NB4 (cell line): ENCODE measurements at regions not wholly inside any gene's neighbourhood (a gene's known extent, or its start where the extent isn't known, plus 50 kb on each side); places are given as distances from the start of the nearest gene placed in this dataset.

Experiments used
- DNase-seq: peaks from one replicate; pipeline ENCODE4 v3.0.0; 2010; ENCODE audit warnings: low read depth
- H3K4me3 ChIP-seq: one replicate; pipeline ENCODE4 v1.5.1; 2011; ENCODE audit warnings: mild to moderate bottlenecking, low read depth, low read length, moderate library complexity
- MYC ChIP-seq: IDR thresholded peaks from 2 replicates; pipeline ENCODE4 v1.6.1; 2011; ENCODE audit warnings: low read depth, low read length
- POLR2A ChIP-seq: IDR thresholded peaks from 2 replicates; pipeline ENCODE4 v1.6.1; 2011; ENCODE audit warnings: mild to moderate bottlenecking; ENCODE audit not compliant: insufficient read length; ENCODE audit errors: extremely low read depth
- TF ChIP-seq, protein P1 (sequence below): IDR thresholded peaks from 2 replicates; pipeline ENCODE4 v1.6.1; 2011; ENCODE audit warnings: low read depth, low read length
- TF ChIP-seq, protein P2 (sequence below): IDR thresholded peaks from one replicate; pipeline ENCODE4 v1.5.1; 2012; ENCODE audit warnings: low read depth, low read length

DNA sequence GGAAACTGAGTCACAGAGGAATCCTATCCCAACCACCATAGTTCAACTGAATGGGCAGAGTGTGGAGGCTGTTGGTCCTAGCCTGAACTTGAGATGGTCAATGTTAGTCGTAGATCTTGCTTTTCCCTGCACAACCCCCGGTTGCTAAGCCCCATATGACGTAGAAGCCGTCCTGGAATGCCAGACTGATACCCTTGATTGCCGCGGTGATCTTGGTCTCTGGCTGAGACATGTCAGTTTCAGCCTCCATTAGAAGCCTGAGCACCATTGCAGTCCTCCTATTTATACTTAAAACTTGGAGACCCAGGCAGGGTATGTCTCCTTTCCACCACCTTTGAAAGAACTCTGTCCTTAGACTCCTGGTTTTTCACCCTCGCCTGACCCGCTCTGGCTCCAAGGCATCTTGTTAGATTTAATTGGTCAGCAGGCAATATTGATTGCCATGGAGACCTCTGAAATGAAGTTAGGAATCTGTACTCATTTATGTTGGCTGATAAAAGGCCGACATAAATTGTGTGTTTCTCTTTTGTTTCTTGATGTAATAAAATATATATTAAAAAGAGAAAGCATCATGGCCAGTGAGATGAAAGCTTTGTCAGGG is 53.4 kb downstream of the RPLP1 start:
- TF ChIP-seq MYC (no peak), POLR2A (no peak)
- TF ChIP-seq, protein P1, sequence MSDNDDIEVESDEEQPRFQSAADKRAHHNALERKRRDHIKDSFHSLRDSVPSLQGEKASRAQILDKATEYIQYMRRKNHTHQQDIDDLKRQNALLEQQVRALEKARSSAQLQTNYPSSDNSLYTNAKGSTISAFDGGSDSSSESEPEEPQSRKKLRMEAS, result no peak
- TF ChIP-seq, protein P2, sequence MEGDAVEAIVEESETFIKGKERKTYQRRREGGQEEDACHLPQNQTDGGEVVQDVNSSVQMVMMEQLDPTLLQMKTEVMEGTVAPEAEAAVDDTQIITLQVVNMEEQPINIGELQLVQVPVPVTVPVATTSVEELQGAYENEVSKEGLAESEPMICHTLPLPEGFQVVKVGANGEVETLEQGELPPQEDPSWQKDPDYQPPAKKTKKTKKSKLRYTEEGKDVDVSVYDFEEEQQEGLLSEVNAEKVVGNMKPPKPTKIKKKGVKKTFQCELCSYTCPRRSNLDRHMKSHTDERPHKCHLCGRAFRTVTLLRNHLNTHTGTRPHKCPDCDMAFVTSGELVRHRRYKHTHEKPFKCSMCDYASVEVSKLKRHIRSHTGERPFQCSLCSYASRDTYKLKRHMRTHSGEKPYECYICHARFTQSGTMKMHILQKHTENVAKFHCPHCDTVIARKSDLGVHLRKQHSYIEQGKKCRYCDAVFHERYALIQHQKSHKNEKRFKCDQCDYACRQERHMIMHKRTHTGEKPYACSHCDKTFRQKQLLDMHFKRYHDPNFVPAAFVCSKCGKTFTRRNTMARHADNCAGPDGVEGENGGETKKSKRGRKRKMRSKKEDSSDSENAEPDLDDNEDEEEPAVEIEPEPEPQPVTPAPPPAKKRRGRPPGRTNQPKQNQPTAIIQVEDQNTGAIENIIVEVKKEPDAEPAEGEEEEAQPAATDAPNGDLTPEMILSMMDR, result no peak
- no peak overlapping the region for H3K4me3 ChIP-seq

DNA sequence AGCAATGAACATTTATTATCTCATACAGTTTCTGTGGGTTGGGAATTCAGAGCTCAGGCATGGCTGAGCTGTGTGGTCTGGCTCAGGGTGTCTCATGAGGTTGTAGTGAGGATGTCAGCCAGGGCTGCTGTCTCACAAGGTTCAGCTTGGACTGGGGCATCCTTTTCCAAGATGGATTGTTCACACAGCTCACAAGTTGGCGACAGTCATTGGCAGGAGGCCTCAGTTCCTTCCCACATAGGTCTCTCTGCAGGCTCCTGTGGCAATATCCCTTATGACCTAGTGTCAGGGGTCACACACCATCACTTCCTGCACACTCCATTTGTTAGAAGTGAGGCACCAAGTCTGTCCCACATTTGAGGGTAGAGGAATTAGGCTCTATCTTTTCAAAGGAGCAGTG is 56.0 kb downstream of the RPLP1 start:
- TF ChIP-seq, protein P2, result no peak
- TF ChIP-seq, protein P1, result no peak
- TF ChIP-seq POLR2A (no peak), MYC (no peak)
- no peak overlapping the region for H3K4me3 ChIP-seq
- peak; percentile 19 for DNase-seq

More for the DNA sequence above, 53.4 kb downstream of the RPLP1 start:
- DNase-seq, result no peak

DNA sequence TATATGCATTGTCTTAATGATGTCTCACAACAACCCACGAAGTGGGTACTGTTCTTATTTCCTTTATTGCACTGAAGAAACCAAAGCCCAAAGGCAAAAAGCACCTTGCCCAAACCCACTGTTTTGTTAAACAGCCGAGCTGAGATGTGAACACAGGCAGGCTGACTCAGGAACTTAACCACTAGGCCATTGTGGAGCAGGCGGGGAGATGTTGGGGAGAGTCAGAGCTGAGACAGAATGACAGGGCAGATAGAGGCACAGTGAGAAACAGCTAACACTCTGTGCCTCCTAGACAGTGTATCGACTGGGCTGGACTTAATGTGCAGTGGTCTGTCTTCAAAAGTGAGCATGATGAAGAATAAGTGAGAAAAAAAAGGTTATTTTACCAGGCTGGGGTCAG is 56.5 kb downstream of the RPLP1 start:
- H3K4me3 ChIP-seq, result no peak overlapping the region
- DNase-seq, result no peak
- TF ChIP-seq, protein P1, result no peak
- TF ChIP-seq MYC (no peak), POLR2A (no peak)
- TF ChIP-seq, protein P2, result no peak

DNA sequence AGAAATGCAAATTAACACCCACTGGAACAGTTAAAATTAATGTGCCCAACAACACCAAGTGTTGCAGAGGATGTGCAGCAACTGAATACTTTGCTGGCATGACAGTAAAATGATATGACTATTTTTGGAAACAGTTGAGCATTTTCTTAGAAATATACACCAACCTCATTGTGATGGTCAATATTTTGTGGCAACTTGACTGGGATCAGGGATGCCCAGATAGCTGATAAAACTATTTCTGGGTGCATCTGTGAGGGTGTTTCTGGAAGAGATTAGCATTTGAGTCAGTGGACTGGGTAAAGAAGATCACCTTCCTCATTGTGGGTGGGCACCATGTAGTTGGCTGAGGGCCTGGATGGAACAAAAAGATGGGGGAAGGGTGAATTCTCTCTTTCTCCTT is 57.9 kb downstream of the RPLP1 start:
- no peak overlapping the region for H3K4me3 ChIP-seq
- TF ChIP-seq MYC (no peak), POLR2A (no peak)
- TF ChIP-seq, protein P1, result no peak

DNA sequence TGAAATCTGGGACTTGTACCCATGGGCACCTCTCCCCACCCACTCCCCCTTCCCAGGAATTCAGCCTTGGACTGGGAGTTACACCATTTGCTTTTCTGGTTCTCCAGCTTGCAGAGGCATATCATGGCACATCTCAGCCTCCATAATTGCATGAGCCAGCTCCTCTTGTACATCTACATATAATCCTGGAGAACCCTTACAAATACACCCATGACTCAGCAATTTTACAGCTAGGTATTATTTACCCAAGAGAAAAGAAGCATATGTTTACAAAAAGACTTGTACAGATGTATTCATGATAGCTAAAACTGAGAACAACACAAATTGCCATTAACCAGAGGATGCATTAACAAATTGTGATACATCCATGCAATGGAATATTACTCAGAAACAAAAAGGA is 58.4 kb downstream of the RPLP1 start:
- no peak for DNase-seq
- TF ChIP-seq, protein P2, result no peak

More for the DNA sequence above, 57.9 kb downstream of the RPLP1 start:
- no peak for DNase-seq

DNA sequence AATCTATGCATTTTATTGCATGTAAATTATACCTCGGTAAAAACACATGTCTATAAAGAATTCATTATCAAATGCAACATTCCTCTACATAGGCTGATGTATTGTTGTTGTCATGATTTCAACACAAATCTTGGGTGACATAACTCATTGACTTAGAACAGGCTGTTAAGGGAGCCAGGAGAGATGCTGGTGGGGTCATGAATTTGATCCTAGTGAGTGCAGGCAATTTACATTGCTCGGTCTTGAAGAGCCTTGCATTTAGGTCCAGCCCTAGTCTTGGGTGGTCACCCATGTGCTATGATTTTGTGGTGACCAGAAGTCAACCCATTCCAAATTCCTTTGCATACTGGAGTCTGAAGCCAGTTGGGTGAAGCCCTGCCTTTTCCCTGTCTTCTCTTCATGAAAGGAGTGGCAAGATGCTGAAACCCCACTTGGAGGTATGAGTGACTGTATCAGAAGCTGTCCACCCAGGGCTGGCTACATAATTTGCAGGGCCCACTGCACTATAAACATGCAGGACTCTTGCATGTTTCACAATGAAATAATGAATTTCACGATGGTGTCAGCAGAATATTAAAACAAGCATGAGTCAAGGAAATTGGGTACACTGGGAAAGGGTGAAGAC is 59.2 kb downstream of the RPLP1 start:
- H3K4me3 ChIP-seq, result no peak overlapping the region
- no peak for DNase-seq
- no peak for TF ChIP-seq MYC
- no peak for TF ChIP-seq POLR2A
- TF ChIP-seq, protein P1, result no peak
- TF ChIP-seq, protein P2, result no peak

More for the DNA sequence above, 58.4 kb downstream of the RPLP1 start:
- no peak overlapping the region for H3K4me3 ChIP-seq
